Stimulated activated CD8-positive, alpha-beta memory T cell treated with anti-CD3 and anti-CD28 coated beads, Interleukin-12 subunit alpha, Interleukin-12 subunit beta, amount 100 ng/mL, for 4 hours (primary cell): ENCODE measurements at regions not wholly inside any gene's neighbourhood (a gene's known extent, or its start where the extent isn't known, plus 50 kb on each side); places are given as distances from the start of the nearest gene placed in this dataset.
"Not testable (repeated sequence)": the region's sequence is repeated elsewhere in the genome, so short reads cannot be mapped to it uniquely, and the experiment has no call there.

Experiments used
- DNase-seq: peaks from one replicate; pipeline ENCODE4 v3.0.0-alpha.2; 2020; ENCODE audit warnings: low read depth

- no peak for DNase-seq
Observed at GRCh38 chr19:32038961-32039360, 306.4 kb upstream of the ZNF507 start.

GRCh38 chr19:32039440-32039839 is 306.0 kb upstream of the ZNF507 start:
- no peak for DNase-seq

- no peak for DNase-seq
Observed at GRCh38 chr19:32040236-32040635, 305.2 kb upstream of the ZNF507 start.

GRCh38 chr19:32041681-32042292 is 303.6 kb upstream of the ZNF507 start:
- DNase-seq = no peak

GRCh38 chr19:32047788-32048187 is 297.6 kb upstream of the ZNF507 start:
- DNase-seq = no peak

- no peak for DNase-seq
Observed at GRCh38 chr19:32053376-32053775, 292.0 kb upstream of the ZNF507 start.

GRCh38 chr19:32053861-32054260 is 291.5 kb upstream of the ZNF507 start:
- DNase-seq = no peak

- no peak for DNase-seq
Observed at GRCh38 chr19:32058131-32058530, 287.3 kb upstream of the ZNF507 start.

- no peak for DNase-seq
Observed at GRCh38 chr19:32061315-32061714, 284.1 kb upstream of the ZNF507 start.

GRCh38 chr19:32063601-32064000 is 281.8 kb upstream of the ZNF507 start:
- DNase-seq = no peak

GRCh38 chr19:32066056-32066455 is 279.4 kb upstream of the ZNF507 start:
- no peak for DNase-seq

- DNase-seq = no peak
Observed at GRCh38 chr19:32067685-32068084, 277.7 kb upstream of the ZNF507 start.

- no peak for DNase-seq
Observed at GRCh38 chr19:32068793-32069192, 276.6 kb upstream of the ZNF507 start.

GRCh38 chr19:32070101-32070500 is 275.3 kb upstream of the ZNF507 start:
- no peak for DNase-seq

- DNase-seq = no peak
Observed at GRCh38 chr19:32082028-32082427, 263.4 kb upstream of the ZNF507 start.

- not testable (repeated sequence) for DNase-seq
Observed at GRCh38 chr19:32084756-32085363, 260.6 kb upstream of the ZNF507 start.

GRCh38 chr19:32091241-32091640 is 254.2 kb upstream of the ZNF507 start:
- DNase-seq = no peak

GRCh38 chr19:32097011-32097410 is 248.4 kb upstream of the ZNF507 start:
- no peak for DNase-seq

- no peak for DNase-seq
Observed at GRCh38 chr19:32097620-32098019, 247.8 kb upstream of the ZNF507 start.

- DNase-seq = no peak
Observed at GRCh38 chr19:32098968-32099367, 246.4 kb upstream of the ZNF507 start.

GRCh38 chr19:32101206-32101605 is 244.2 kb upstream of the ZNF507 start:
- no peak for DNase-seq

- no peak for DNase-seq
Observed at GRCh38 chr19:32103541-32103940, 241.9 kb upstream of the ZNF507 start.

- no peak for DNase-seq
Observed at GRCh38 chr19:32104153-32104849, 241.1 kb upstream of the ZNF507 start.

- DNase-seq = no peak
Observed at GRCh38 chr19:32104850-32105235, 240.6 kb upstream of the ZNF507 start.
